Mesothelial cell of epicardium (in vitro differentiated cells): ENCODE measurements at regions not wholly inside any gene's neighbourhood (a gene's known extent, or its start where the extent isn't known, plus 50 kb on each side); places are given as distances from the start of the nearest gene placed in this dataset.
"Not testable (repeated sequence)": the region's sequence is repeated elsewhere in the genome, so short reads cannot be mapped to it uniquely, and the experiment has no call there.

ENCODE experiments used
- DNase-seq, 2 experiments: peaks; one replicate each; pipeline ENCODE4 v3.0.0; 2021; ENCODE audit warnings: low spot score in 2 of 2; ENCODE audit not compliant: unreplicated experiment in 2 of 2
- H3K27ac Mint-ChIP-seq: 2 replicates; pipeline ENCODE4 v1.8.0; 2021; ENCODE audit warnings: mixed read lengths
- H3K27me3 Mint-ChIP-seq: 2 replicates; pipeline ENCODE4 v1.8.0; 2021; ENCODE audit warnings: low read depth, mixed read lengths
- H3K36me3 Mint-ChIP-seq: 2 replicates; pipeline ENCODE4 v1.8.0; 2021; ENCODE audit warnings: mixed read lengths
- H3K4me1 Mint-ChIP-seq: 2 replicates; pipeline ENCODE4 v1.8.0; 2021; ENCODE audit warnings: mixed read lengths
- H3K4me3 Mint-ChIP-seq: 2 replicates; pipeline ENCODE4 v1.8.0; 2021; ENCODE audit warnings: mild to moderate bottlenecking, moderate library complexity, mixed read lengths
- H3K9me3 Mint-ChIP-seq: 2 replicates; pipeline ENCODE4 v1.8.0; 2021; ENCODE audit warnings: mixed read lengths
- TF ChIP-seq, protein P1 (sequence below): fragments of 200-600 bp; sonication (generic); IDR thresholded peaks from one replicate; pipeline ENCODE4 v1.5.0; 2021; ENCODE audit warnings: antibody characterized with exemption; ENCODE audit not compliant: unreplicated experiment

DNA sequence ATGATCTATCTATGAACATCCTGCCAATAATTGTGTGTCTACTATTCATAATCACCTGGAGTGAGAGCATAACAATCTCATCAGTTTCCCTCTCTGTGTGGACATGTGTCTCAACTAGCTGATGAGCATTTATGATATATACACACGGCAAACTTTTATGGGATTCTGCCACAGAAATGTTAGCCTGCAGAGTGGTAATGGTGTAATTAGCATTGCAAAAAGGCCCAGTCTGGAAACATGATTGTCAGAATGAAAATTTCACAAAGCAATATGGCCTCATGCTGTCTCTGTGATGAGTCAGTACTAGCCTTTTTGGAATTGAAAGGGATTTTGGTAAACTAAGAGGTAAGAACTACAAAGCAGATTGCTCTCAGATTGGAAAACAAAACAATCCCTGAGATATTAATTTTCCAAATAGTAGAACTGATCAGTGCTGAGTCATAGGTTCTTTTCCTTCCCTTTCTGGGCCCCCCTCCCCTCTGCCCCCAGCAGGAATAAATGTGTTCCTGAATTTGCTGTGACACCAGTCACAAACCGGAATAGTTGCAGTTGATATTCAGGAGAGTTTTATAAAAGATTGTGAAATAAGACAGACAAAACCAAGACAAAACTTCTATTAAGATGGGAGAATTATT lies 189.2 kb downstream of the OSR1 start:
- peaks cover 12% of the 10 kb centered on the region for H3K9me3 Mint-ChIP-seq
- H3K36me3 Mint-ChIP-seq = peaks cover 1% of the 10 kb centered on the region
- H3K4me1 Mint-ChIP-seq = no peaks in the 10 kb centered on the region
- H3K4me3 Mint-ChIP-seq = no peak overlapping the region
- no peak overlapping the region for H3K27ac Mint-ChIP-seq
- no peak for DNase-seq
- H3K27me3 Mint-ChIP-seq = no peaks in the 10 kb centered on the region
- TF ChIP-seq, protein P1, sequence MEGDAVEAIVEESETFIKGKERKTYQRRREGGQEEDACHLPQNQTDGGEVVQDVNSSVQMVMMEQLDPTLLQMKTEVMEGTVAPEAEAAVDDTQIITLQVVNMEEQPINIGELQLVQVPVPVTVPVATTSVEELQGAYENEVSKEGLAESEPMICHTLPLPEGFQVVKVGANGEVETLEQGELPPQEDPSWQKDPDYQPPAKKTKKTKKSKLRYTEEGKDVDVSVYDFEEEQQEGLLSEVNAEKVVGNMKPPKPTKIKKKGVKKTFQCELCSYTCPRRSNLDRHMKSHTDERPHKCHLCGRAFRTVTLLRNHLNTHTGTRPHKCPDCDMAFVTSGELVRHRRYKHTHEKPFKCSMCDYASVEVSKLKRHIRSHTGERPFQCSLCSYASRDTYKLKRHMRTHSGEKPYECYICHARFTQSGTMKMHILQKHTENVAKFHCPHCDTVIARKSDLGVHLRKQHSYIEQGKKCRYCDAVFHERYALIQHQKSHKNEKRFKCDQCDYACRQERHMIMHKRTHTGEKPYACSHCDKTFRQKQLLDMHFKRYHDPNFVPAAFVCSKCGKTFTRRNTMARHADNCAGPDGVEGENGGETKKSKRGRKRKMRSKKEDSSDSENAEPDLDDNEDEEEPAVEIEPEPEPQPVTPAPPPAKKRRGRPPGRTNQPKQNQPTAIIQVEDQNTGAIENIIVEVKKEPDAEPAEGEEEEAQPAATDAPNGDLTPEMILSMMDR = no peak

- not testable (repeated sequence) for DNase-seq, H3K27ac Mint-ChIP-seq
Observed at GRCh38 chr2:19164099-19164498, 194.3 kb downstream of the OSR1 start.

GRCh38 chr2:19158896-19159295 lies 199.5 kb downstream of the OSR1 start:
- H3K9me3 Mint-ChIP-seq = peaks cover 27% of the 10 kb centered on the region
- no peaks in the 10 kb centered on the region for H3K27me3 Mint-ChIP-seq
- H3K27ac Mint-ChIP-seq = no peak overlapping the region
- no peaks in the 10 kb centered on the region for H3K4me1 Mint-ChIP-seq
- H3K4me3 Mint-ChIP-seq = no peak overlapping the region
- TF ChIP-seq, protein P1 = no peak
- DNase-seq = no peak
- H3K36me3 Mint-ChIP-seq = peaks cover 9% of the 10 kb centered on the region

More at GRCh38 chr2:19164099-19164498, 194.3 kb downstream of the OSR1 start:
- not testable (repeated sequence) for H3K4me1 Mint-ChIP-seq, H3K4me3 Mint-ChIP-seq, H3K27me3 Mint-ChIP-seq
- H3K9me3 Mint-ChIP-seq = peaks cover 22% of the 10 kb centered on the region
- peaks cover 11% of the 10 kb centered on the region for H3K36me3 Mint-ChIP-seq

- Mint-ChIP-seq H3K9me3 (peaks cover 27% of the 10 kb centered on the region), H3K27ac (no peak overlapping the region), H3K4me1 (no peaks in the 10 kb centered on the region), H3K27me3 (no peaks in the 10 kb centered on the region), H3K4me3 (no peak overlapping the region), H3K36me3 (peaks cover 9% of the 10 kb centered on the region)
- no peak for DNase-seq
- TF ChIP-seq, protein P1 = no peak
Observed at GRCh38 chr2:19158211-19158610, 200.2 kb downstream of the OSR1 start.

DNA sequence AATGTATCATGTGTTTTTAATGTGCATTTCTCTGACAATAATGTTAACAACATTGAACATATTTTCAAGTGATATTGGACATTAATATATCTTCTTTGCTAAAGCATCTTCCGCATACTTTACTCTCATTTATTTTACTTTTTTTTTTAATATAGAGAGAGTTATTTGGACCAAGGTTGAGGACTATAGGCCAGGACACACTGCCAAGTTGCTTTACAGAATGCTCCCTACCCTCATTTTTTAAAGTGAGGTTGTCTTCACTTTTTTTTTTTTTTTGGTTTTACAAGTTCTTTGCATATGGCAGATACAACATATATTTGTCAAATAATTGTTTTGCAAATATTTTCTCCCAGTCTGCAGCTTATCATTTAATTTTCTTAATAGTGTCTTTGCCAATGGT lies 201.8 kb downstream of the OSR1 start:
- TF ChIP-seq, protein P1 = no peak
- Mint-ChIP-seq H3K4me1 (no peaks in the 10 kb centered on the region), H3K9me3 (peaks cover 31% of the 10 kb centered on the region), H3K27ac (no peak overlapping the region), H3K27me3 (no peaks in the 10 kb centered on the region), H3K4me3 (no peak overlapping the region), H3K36me3 (peaks cover 6% of the 10 kb centered on the region)
- no peak for DNase-seq

DNA sequence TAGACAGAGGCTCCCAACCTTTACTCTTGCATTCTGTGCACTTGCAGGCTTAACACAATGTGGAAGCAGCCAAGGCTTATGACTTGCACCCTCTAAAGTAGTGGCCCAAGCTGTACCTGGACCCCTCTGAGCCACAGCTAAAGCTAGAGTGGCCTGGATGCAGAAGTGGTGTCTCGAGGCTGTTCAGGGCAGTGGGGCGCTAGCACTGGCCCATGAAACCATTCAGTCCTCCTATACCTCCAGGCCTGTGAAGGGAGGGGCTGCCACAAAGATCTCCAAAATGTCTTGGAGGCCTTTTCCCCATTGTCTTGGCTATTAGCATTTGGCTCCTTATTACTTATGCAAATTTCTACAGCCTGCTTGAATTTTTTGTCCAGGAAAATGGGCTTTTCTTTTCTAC lies 207.7 kb downstream of the OSR1 start:
- Mint-ChIP-seq H3K27me3 (no peaks in the 10 kb centered on the region), H3K4me3 (no peak overlapping the region), H3K36me3 (peaks cover 9% of the 10 kb centered on the region), H3K27ac (no peak overlapping the region), H3K4me1 (no peaks in the 10 kb centered on the region), H3K9me3 (peaks cover 34% of the 10 kb centered on the region)
- DNase-seq = no peak
- TF ChIP-seq, protein P1 = no peak
